HG02885 (cell line): ENCODE measurements at regions not wholly inside any gene's neighbourhood (a gene's known extent, or its start where the extent isn't known, plus 50 kb on each side); places are given as distances from the start of the nearest gene placed in this dataset.

ENCODE experiments used
- ATAC-seq: cut with Tn5 transposase; IDR thresholded peaks from one replicate; pipeline ENCODE4 v1.9.1; 2021; ENCODE audit warnings: mild to moderate bottlenecking; ENCODE audit not compliant: unreplicated experiment, poor library complexity

DNA sequence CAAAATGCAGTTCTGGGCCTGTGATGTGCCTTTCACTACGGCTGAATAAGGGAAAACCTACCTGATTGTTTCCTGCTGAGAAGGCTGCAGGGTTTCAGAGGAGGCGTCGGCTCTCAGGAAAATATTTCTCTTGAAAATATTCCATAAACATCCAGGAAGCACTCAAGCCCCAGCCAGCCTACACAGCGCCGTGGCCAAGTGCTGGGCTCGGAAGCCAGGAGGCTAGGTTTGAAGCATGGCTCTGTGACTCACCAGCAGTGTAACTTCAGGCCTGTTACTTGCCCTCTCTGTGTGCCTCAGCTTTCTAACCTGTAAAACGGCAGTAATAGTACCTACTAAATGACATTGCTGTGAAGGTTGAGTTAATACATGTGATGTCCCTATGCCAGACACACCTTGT, 399.1 kb downstream of the GATA3 start:
- no peak for ATAC-seq

DNA sequence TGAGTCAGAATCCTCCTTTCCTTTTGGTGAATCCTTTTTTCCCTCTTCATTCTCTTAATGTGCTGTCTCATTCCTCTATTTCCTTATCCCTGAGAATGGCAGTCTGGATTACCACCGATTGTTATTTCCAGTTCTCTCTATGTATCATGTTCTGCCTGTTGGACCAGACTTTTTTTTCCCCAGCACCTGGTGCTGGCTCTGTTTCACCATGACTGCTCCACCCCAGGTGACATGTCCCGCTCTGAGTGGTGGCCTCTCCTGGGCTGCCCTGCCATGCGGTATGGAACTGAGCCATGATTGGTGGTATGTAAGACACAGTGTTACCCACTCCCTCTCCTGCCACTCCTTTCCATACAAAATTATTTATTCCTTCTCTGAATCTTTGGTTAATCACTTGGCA, 399.9 kb downstream of the GATA3 start:
- no peak for ATAC-seq

DNA sequence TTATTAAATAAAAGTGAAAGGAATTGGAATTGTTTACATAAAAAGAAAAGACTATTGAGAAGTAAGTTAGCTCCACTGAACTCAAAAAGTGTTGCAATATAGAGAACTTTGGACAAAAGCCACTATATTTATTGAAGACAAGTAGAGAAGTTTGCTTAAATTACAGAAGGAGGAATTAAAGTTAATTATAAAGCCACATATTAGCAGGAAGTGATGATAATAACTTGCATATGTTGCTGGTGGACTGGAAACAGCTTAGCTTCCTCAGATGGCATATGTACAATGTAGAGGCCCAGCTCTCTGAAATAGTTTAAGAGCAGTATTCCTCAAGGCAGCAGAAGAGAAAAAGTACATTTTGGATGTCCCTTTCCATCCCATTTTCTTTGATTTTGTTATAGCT, 400.7 kb downstream of the GATA3 start:
- ATAC-seq = no peak

DNA sequence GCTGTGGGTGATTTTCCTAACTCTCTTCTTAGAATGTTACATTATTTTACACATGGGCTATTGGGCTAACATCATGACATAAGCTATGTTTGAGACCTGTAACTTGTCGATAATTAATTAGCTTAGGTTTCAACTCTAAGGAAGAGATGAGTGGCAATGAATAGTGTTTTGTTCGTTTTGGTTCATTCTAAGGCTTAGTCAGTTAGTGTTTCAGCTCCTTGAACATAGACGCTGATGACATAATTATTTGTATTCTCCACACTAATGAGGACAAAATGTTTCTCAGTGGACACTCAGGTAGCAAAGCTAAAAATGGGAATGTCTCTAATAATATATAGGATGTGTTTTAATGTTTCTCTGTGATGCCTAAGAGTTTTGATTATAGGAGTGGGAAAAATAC, 401.9 kb downstream of the GATA3 start:
- ATAC-seq = no peak

DNA sequence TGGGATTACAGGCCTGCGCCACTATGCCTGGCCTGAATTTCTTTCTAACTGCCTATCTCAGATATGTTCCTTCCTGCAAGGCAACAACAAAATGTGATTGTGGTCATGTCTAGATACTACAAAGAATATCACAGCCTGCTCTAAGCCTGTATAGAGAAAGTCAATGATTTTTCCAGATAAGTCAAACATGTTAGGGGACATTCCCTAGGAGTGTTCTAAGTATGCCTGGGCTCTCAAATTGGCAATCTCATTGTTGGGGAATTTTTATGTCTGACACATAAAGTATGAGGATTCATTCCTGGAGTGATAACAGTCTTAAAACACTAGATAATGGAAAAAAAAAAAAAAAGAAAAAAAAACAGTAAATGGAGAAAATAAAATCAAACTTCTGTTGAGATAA, 406.1 kb downstream of the GATA3 start:
- no peak for ATAC-seq

DNA sequence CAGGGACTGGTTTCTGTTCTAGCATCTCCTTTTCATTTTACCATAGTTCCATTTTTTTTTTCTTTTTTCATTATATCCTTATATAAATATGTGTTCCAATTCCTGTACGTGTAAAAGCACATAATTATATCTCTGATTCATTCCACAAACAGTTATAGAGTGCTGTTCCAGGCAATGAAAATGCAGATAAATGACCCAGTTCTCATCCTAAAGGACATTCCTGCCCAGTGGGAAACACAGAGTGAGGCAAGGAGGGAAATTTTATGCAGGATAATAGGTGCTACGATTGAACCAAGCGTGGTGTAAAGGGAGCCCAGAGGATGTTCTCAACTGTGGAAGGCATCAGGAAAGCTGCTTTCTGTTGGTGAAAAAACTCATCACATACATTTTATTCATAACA, 408.1 kb downstream of the GATA3 start:
- ATAC-seq = no peak

DNA sequence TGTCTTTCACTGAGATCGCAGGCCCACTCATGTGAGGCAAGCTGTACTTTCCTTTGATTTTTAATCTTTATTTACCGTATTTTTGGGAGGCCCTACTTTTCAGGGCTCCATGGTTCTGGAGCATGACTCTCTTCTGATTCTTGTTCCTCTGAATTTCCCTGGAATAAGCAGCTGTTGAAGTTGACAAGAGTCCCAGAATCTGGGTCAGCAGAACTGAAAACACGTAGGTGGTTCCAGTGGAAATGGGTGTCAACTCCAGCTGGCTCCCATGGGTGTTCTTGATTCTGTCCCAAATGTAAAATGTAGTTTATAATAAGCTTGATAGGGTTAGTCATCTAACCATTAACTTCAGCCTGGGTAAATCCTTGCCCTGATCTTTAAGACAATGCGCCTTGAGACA, 409.4 kb downstream of the GATA3 start:
- ATAC-seq = no peak

DNA sequence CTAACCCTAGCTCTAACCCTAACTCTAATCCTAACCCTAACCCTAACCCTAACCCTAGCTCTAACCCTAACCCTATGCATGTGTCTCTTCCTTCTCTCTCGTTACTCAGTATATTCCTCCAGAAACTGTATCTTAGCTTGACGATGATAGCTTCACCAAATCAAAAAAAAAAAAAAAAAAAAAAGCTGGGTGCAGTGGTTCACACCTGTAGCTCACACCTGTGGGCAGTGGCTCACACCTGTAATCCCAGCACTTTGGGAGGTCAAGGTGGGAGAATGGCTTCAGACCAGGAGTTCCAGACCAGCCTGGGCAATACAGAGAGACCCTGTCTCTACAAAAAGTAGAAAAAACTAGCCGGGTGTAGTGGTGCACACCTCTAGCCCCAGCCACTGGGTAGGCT, 414.0 kb downstream of the GATA3 start:
- ATAC-seq = no peak

DNA sequence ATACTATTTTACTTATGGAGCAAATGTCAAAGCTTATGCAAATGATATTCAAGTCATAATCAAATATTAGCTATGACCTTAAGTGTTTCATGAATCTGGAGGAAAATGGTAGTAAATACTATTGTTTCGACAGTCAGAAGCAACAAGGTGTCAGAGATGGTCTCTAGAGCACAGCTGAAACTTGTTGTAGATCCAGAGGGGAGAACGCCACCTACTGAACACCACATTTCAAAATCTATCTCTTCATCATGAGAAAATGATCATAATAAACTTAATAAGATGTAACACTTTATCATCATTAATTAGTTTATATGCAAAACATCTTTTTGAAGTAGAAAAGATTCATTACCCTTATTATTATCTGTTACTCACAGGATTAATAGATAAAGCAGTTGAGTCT, 418.7 kb downstream of the GATA3 start:
- ATAC-seq = no peak

DNA sequence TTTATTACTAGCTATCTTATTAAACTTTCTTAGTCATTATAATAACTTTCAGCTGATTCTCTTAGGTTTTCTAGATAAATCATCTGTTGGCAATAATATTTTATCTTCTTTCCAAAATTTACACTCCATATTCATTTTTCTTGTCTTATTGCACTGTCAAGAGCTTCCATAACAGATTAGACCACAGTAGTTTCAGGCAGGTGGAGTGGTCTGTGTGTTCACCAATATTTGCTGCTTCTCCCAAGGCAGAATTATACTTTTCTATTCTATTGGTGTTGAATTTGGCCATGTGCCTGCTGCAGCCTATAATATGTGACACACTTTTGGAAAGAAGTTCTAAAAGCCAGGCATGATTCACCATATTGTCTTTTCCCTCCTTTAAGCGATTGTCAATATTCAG, 422.8 kb downstream of the GATA3 start:
- ATAC-seq = no peak

DNA sequence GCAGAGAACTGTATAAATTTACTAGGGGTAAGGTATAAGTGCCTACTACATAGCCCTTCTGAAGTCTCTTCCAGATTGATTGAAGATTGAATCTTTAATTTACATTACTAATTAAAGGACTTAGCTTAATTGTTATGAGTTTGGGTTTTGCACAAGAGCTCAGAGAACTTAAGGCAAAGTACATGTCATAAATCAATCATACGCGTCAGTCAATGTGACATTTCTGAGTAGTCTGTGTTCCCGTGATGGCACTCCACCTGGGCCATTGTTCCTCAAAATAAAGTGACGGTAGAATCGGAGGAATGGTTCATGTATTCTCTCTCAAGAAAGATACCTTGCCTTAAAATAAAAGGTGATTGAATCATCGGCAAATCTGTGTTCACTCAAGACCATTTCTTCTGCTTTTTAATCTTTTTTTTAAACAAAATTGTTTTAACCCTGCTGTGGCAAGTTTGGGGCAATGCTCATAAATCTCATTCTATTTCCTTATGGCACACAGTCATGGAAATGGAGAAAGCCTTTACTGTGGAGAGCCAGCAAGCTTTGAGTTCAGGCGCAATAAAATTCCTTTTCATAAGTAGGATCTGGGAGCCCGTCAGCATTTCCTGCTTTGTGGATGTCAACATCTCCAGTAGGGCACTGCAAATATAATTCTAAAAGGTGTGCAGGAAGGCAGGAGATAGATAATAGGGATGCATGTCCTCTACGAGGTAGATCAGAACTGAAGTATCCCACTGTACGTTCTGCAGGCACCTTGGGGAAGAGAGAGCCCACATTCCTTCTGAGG, 427.4 kb downstream of the GATA3 start:
- ATAC-seq = no peak

DNA sequence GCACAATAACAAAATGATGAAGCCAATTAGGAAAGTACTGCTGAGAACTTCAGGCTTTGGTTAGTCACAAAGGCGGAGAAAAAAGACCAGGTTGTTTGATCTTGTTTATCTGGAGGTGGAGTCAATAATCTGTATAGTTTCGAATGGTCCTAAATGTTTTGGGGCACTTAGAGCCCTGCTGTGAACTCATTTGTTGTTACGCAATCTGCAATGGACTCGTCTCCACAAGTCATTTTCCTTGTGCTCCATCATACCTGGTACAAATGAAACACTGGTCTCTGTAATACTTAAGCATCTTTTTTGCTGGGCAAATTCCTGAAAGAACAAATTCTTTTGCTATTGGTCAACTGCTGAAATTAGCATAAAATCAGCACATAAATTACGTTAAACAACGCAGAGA, 430.5 kb downstream of the GATA3 start:
- no peak for ATAC-seq

DNA sequence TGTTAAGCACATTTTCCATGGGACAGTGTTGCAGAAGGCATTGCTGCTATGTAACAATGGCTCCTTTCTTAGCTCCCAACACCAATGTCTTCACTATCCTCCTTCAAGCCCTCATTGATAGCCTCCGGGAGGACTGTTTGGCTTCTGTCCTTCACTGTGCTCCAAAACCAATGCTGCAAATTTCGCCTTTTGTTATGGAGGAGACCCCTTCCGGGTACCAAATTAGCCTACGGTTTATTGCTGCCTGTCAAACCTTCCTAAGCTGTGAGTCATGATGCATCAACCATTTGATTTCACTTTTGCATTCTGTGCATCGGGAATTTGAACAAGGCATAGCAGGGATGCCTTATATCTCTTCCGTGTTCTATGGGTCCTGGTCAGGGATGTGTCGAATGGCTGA, 432.9 kb downstream of the GATA3 start:
- ATAC-seq = no peak

DNA sequence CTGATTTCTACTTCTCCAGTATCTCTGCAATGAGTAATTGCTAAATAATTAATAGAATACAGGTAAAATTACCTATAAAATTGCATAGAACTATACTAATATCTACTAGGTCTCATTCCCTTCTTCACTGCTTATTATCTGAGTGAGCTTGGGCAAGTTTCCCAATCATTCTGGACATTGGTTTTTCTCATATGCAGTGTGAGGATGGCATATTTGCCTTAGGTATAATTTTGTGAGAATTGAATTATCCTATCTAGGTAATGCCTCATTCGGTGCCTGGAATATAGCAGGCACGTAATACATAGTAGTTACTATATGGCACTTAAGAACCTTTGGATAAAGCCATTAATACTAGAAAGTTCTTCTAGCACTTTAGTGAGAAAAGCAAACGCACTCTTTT, 434.7 kb downstream of the GATA3 start:
- ATAC-seq = no peak

DNA sequence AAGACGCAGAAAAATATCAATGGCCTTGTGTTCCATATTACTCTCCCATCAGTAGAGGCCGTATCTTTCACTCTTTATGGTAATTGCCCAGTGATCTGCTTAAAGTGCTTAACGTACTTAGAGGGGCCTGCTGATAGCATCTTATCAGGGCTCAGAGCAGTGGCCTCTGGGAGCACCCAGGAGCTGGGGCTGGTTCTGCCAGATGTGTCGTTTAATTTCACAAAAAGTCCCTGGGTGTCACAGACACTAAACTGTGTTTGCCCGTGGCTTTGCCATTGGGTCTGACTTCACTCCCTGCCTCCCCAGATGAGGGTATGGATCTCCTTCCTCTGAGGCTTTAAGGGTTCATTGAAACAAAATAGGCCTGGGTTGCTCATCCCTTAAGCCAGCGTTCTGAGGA, 435.3 kb downstream of the GATA3 start:
- ATAC-seq = no peak

DNA sequence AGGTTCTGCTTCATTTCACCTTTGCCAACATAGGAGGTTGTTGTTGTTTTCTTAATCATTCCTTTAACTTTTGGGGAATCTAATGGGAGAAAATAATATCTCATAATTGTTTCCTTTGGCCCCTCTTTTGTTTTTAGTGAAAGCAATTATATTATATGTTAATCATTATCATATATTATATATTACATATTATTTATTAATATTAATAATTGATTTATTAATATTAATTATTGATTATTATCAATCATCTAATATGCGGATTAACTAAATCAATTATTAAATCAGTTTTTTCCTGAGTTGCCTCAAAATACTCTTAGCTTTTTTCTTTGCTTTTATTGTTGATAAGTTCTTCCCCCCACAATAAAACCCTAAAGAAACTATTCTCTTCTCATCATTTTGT, 443.8 kb downstream of the GATA3 start:
- ATAC-seq = no peak

DNA sequence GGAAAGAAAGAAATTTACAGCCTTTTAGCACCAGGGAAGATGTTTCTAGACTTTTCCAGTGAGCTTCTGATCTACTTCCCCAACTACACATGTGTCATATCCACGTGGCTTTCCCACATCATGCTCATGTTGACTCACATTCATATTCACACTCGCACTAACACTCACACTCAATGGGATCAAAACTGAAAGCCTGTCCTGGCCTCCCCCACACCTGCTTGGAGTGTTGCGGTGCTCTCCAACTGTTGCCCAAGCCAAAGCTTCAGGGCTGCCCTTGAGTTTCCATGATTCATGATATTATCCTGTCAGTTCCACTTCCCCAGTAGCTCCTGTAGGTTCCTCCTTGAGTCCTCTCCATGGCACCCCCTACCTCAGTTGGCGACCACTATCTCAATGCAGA, 444.4 kb downstream of the GATA3 start:
- no peak for ATAC-seq

DNA sequence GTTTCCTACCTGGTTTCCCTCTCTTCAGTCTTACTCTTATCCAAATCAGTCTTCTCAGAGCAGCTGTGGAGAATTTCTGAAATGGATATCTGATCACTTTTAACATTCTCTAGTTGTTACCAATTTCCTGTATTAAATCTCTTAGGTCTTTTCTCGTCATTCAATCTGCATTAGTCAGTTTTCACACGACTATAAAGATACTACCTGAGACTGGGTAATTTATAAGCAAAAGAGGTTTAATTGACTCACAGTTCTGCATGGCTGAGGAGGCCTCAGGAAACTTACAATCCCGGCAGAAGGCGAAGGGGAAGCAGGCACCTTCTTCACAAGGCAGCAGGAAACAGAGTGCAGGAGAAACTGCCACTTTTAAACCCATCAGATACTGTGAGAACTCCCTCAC, 444.8 kb downstream of the GATA3 start:
- no peak for ATAC-seq

DNA sequence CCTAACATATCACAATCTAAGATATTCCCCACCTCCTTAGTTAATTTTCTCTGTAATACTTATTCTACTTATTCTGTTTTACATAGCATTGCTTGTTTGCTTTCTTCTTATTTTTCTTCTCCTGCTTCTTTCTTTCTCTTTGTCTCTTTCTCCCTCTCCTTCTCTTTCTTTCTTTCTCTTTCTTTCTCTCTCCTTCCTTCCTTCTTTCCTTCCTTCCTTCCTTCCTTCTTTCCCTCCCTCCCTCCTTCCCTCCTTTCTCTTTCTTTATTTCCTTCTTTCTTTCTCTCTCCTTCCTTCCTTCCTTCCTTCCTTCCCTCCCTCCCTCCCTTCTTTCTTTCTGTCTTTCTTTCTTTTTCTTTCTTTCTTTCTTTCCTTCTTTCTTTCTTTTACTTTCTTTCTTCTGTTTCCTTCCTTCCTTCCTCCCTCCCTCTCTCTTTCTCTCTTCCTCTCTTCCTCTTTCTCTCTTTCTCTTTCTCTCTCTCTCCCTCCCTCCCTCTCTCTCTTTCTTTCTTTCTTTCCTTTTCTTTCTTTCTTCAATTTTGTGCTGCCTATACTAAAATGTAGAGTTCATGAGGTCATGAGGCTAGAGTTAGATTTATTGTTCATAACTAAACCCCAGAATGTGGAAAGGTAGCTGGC, 445.4 kb downstream of the GATA3 start:
- no peak for ATAC-seq

DNA sequence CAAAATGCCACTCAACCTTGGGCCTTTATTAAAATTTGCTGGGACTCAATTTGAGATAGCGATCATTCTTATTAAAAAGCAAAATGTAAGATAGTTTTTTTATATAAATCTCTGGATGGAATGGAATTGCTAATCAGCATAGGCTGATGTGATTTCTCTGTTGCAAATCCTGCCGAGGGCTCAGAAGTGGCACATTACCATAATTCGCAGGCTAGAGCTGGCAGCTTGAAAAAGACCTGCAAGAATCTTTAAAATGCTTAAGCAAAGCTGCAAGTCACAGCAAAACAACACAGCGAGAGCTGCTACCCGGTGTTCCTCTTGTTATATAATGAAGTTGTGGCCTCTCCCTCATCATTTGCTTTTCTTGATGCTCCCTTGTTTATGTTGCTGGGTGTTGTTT, 448.1 kb downstream of the GATA3 start:
- no peak for ATAC-seq

DNA sequence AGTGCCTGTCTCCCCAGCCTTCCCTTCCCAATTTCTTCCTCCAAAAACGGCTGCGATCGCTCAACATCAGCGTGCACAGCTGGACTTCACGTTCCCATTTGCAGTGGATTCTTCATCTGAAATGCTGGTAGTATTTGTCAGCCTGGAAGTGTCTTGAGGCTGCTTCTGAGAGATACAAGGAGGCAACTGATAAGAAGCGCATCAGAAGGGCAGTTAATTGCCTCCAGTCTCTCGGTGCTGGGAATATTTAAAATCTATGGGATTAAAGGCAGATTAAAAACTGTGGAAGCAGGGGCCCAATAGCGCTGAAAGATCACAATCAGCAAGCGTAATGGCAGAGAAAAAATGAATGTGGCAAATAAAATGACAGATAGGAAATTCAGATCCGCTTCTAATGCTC, 450.0 kb downstream of the GATA3 start:
- ATAC-seq = no peak

DNA sequence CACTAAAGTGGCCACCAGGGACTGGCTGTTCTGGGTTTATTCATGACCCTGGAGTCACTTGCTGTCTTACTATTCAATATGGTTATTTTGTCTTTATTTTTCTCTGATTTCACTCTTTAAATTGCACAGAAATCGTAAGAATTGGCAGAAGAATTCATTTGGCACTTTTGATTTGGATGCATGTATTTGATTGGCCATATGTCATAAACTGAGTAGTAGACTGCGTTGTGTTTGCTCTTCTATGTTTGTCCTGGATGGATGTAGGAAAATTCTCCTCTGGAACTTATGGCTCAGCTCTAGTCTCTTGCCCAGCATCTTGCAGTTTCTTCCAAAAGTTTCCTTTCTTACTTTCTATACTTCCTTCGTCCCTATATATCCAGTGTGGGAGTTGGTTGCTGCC, 452.7 kb downstream of the GATA3 start:
- ATAC-seq = no peak
